Smooth muscle cell (in vitro differentiated cells): ENCODE measurements at regions not wholly inside any gene's neighbourhood (a gene's known extent, or its start where the extent isn't known, plus 50 kb on each side); places are given as distances from the start of the nearest gene placed in this dataset.

ENCODE experiments used
- DNase-seq: peaks from one replicate; lab custom pipeline; 2025; ENCODE audit not compliant: unreplicated experiment; lab: John Stamatoyannopoulos, UW
- H2AFZ ChIP-seq: fragments of 200-600 bp; sonication (generic); 2 replicates; pipeline ENCODE4 v1.6.0; 2016; ENCODE audit warnings: antibody characterized with exemption, low read depth, mild to moderate bottlenecking
- H3F3A ChIP-seq: fragments of 200-600 bp; sonication (generic); 2 replicates; pipeline ENCODE4 v1.6.0; 2017; ENCODE audit warnings: antibody characterized with exemption, low read depth
- H3K27ac ChIP-seq: fragments of 200-600 bp; sonication (generic); 2 replicates; pipeline ENCODE4 v1.5.1; 2016; ENCODE audit warnings: low read depth, mild to moderate bottlenecking
- H3K27me3 ChIP-seq: fragments of 200-600 bp; sonication (generic); 2 replicates; pipeline ENCODE4 v1.6.1; 2016; ENCODE audit warnings: low read depth, mild to moderate bottlenecking
- H3K36me3 ChIP-seq: fragments of 200-600 bp; sonication (generic); 2 replicates; pipeline ENCODE4 v1.5.1; 2016; ENCODE audit warnings: low read depth
- H3K4me1 ChIP-seq: fragments of 200-600 bp; sonication (generic); 2 replicates; pipeline ENCODE4 v1.5.1; 2016; ENCODE audit warnings: low read depth
- H3K4me2 ChIP-seq: fragments of 200-600 bp; sonication (generic); 2 replicates; pipeline ENCODE4 v1.6.0; 2016; ENCODE audit warnings: mild to moderate bottlenecking
- H3K4me3 ChIP-seq: fragments of 200-600 bp; sonication (generic); 2 replicates; pipeline ENCODE4 v1.5.1; 2016; ENCODE audit warnings: mild to moderate bottlenecking
- H3K79me2 ChIP-seq: fragments of 200-600 bp; sonication (generic); 2 replicates; pipeline ENCODE4 v1.6.0; 2016; ENCODE audit warnings: low read depth, mild to moderate bottlenecking
- H3K9ac ChIP-seq: fragments of 200-600 bp; sonication (generic); 2 replicates; pipeline ENCODE4 v1.6.0; 2016; ENCODE audit warnings: low read depth
- H3K9me3 ChIP-seq: fragments of 200-600 bp; sonication (generic); replicated peaks from 2 replicates; pipeline ENCODE4 v1.5.1; 2016; ENCODE audit warnings: low read depth
- H4K20me1 ChIP-seq: fragments of 200-600 bp; sonication (generic); 2 replicates; pipeline ENCODE4 v1.6.0; 2016; ENCODE audit warnings: low read depth
- CTCF ChIP-seq: fragments of 200-600 bp; sonication (generic); IDR thresholded peaks from 2 replicates; pipeline ENCODE4 v1.5.1; 2017; ENCODE audit warnings: borderline replicate concordance, mild to moderate bottlenecking, antibody characterized with exemption; ENCODE audit not compliant: insufficient read depth, poor library complexity, severe bottlenecking
- WGBS: methylation state at CpG from one replicate; pipeline ENCODE4 v1.1.7; 2016; ENCODE audit warnings: low lambda C conversion rate; 5-methylcytosine and 5-hydroxymethylcytosine counted together

GRCh38 chr16:86073763-86074493 is 175.0 kb downstream of the IRF8 start:
- Histone ChIP-seq H3K27me3 (no peaks in the 10 kb centered on the region), H3K9ac (no peak overlapping the region), H3K4me3 (no peak overlapping the region), H3K4me2 (no peak overlapping the region), H2AFZ (no peak overlapping the region), H3K4me1 (peaks cover 14% of the 10 kb centered on the region), H4K20me1 (no peaks in the 10 kb centered on the region), H3K27ac (peak overlapping the region; percentile 79), H3F3A (no peaks in the 10 kb centered on the region), H3K36me3 (no peaks in the 10 kb centered on the region), H3K79me2 (no peaks in the 10 kb centered on the region), H3K9me3 (no peaks in the 10 kb centered on the region)
- WGBS: 94% methylated on average over 9 of the region's 9 CpGs
- no peak for DNase-seq
- TF ChIP-seq CTCF: no peak

GRCh38 chr16:86074651-86075487 is 175.9 kb downstream of the IRF8 start:
- TF ChIP-seq CTCF: no peak
- 27% methylated on average over 20 of the region's 20 CpGs for WGBS
- H2AFZ ChIP-seq: no peak overlapping the region
- H3K27ac ChIP-seq: peak overlapping the region; percentile 79
- no peaks in the 10 kb centered on the region for H3K36me3 ChIP-seq
- H3K9ac ChIP-seq: peak overlapping the region; percentile 21
- H3K9me3 ChIP-seq: no peaks in the 10 kb centered on the region
- H3K4me1 ChIP-seq: peaks cover 14% of the 10 kb centered on the region
- DNase-seq: peak; percentile 33
- H4K20me1 ChIP-seq: no peaks in the 10 kb centered on the region
- peak overlapping the region; percentile 55 for H3K4me2 ChIP-seq
- no peaks in the 10 kb centered on the region for H3F3A ChIP-seq
- H3K4me3 ChIP-seq: no peak overlapping the region
- H3K27me3 ChIP-seq: no peaks in the 10 kb centered on the region
- H3K79me2 ChIP-seq: no peaks in the 10 kb centered on the region

GRCh38 chr16:86075488-86075785 is 176.5 kb downstream of the IRF8 start:
- Histone ChIP-seq H3K4me1 (peaks cover 14% of the 10 kb centered on the region), H3K79me2 (no peaks in the 10 kb centered on the region), H3K4me3 (no peak overlapping the region), H3K9ac (peak overlapping the region; percentile 21), H3K27ac (peak overlapping the region; percentile 79), H2AFZ (no peak overlapping the region), H4K20me1 (no peaks in the 10 kb centered on the region), H3K27me3 (no peaks in the 10 kb centered on the region), H3K36me3 (no peaks in the 10 kb centered on the region), H3K4me2 (peak overlapping the region; percentile 55), H3K9me3 (no peaks in the 10 kb centered on the region), H3F3A (no peaks in the 10 kb centered on the region)
- DNase-seq: no peak
- TF ChIP-seq CTCF: no peak
- WGBS: 23% methylated on average over 2 of the region's 2 CpGs
